ENCODE measurements at regions not wholly inside any gene's neighbourhood (a gene's known extent, or its start where the extent isn't known, plus 50 kb on each side); places are given as distances from the start of the nearest gene placed in this dataset.

GRCh38 chr10:70980687-70981086 is 92.3 kb upstream of the PCBD1 start (continued):
- TF ChIP-seq SRF (IDR thresholded peaks at IDR 0.05; ENCODE audit: low read depth) (no peak), FOSL1 (IDR thresholded peaks at IDR 0.05; ENCODE audit: low read depth) (no peak)

- POLR2A ChIA-PET, result no interaction called here
- TF ChIP-seq SP1 (IDR thresholded peaks at IDR 0.05; ENCODE audit: low read depth) (no peak), TCF7L2 (IDR thresholded peaks at IDR 0.05; ENCODE audit: borderline replicate concordance, extremely low read depth, insufficient read depth, insufficient read length) (no peak), RAD21 (IDR thresholded peaks at IDR 0.05; ENCODE audit: low read depth) (no peak), EGR1 (IDR thresholded peaks at IDR 0.05; ENCODE audit: low read depth) (no peak), CEBPB (IDR thresholded peaks at IDR 0.05; ENCODE audit: low read depth) (no peak), ZFX (IDR thresholded peaks at IDR 0.05) (no peak), SIN3A (IDR thresholded peaks at IDR 0.05; ENCODE audit: low read depth) (no peak), JUND (IDR thresholded peaks at IDR 0.05) (no peak), POLR2AphosphoS5 (IDR thresholded peaks at IDR 0.05; ENCODE audit: low read depth, low read length) (no peak), EZH2 (IDR thresholded peaks at IDR 0.05) (no peak), ZNF274 (IDR thresholded peaks at IDR 0.05; ENCODE audit: low read depth, low read length) (no peak), FOSL1 (IDR thresholded peaks at IDR 0.05; ENCODE audit: low read depth) (no peak), POLR2A (IDR thresholded peaks at IDR 0.05; ENCODE audit: borderline replicate concordance, extremely low read depth, insufficient read depth, insufficient read length) (no peak), ELF1 (IDR thresholded peaks at IDR 0.05; ENCODE audit: borderline replicate concordance, low read depth) (no peak)
- TF ChIP-seq, protein P1, sequence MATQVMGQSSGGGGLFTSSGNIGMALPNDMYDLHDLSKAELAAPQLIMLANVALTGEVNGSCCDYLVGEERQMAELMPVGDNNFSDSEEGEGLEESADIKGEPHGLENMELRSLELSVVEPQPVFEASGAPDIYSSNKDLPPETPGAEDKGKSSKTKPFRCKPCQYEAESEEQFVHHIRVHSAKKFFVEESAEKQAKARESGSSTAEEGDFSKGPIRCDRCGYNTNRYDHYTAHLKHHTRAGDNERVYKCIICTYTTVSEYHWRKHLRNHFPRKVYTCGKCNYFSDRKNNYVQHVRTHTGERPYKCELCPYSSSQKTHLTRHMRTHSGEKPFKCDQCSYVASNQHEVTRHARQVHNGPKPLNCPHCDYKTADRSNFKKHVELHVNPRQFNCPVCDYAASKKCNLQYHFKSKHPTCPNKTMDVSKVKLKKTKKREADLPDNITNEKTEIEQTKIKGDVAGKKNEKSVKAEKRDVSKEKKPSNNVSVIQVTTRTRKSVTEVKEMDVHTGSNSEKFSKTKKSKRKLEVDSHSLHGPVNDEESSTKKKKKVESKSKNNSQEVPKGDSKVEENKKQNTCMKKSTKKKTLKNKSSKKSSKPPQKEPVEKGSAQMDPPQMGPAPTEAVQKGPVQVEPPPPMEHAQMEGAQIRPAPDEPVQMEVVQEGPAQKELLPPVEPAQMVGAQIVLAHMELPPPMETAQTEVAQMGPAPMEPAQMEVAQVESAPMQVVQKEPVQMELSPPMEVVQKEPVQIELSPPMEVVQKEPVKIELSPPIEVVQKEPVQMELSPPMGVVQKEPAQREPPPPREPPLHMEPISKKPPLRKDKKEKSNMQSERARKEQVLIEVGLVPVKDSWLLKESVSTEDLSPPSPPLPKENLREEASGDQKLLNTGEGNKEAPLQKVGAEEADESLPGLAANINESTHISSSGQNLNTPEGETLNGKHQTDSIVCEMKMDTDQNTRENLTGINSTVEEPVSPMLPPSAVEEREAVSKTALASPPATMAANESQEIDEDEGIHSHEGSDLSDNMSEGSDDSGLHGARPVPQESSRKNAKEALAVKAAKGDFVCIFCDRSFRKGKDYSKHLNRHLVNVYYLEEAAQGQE (IDR thresholded peaks at IDR 0.05; ENCODE audit: low read depth), result no peak
- TF ChIP-seq, protein P2, sequence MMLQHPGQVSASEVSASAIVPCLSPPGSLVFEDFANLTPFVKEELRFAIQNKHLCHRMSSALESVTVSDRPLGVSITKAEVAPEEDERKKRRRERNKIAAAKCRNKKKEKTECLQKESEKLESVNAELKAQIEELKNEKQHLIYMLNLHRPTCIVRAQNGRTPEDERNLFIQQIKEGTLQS (IDR thresholded peaks at IDR 0.05), result no peak
- TF ChIP-seq, protein P3, sequence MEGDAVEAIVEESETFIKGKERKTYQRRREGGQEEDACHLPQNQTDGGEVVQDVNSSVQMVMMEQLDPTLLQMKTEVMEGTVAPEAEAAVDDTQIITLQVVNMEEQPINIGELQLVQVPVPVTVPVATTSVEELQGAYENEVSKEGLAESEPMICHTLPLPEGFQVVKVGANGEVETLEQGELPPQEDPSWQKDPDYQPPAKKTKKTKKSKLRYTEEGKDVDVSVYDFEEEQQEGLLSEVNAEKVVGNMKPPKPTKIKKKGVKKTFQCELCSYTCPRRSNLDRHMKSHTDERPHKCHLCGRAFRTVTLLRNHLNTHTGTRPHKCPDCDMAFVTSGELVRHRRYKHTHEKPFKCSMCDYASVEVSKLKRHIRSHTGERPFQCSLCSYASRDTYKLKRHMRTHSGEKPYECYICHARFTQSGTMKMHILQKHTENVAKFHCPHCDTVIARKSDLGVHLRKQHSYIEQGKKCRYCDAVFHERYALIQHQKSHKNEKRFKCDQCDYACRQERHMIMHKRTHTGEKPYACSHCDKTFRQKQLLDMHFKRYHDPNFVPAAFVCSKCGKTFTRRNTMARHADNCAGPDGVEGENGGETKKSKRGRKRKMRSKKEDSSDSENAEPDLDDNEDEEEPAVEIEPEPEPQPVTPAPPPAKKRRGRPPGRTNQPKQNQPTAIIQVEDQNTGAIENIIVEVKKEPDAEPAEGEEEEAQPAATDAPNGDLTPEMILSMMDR (IDR thresholded peaks at IDR 0.05 in 2 of 3, conservative IDR thresholded peaks at IDR 0.05 in 1 of 3; ENCODE audit: borderline replicate concordance in 1 of 3, insufficient read depth in 1 of 3, low read depth in 2 of 3, low read length in 2 of 3), result no peak
- TF ChIP-seq, protein P4, sequence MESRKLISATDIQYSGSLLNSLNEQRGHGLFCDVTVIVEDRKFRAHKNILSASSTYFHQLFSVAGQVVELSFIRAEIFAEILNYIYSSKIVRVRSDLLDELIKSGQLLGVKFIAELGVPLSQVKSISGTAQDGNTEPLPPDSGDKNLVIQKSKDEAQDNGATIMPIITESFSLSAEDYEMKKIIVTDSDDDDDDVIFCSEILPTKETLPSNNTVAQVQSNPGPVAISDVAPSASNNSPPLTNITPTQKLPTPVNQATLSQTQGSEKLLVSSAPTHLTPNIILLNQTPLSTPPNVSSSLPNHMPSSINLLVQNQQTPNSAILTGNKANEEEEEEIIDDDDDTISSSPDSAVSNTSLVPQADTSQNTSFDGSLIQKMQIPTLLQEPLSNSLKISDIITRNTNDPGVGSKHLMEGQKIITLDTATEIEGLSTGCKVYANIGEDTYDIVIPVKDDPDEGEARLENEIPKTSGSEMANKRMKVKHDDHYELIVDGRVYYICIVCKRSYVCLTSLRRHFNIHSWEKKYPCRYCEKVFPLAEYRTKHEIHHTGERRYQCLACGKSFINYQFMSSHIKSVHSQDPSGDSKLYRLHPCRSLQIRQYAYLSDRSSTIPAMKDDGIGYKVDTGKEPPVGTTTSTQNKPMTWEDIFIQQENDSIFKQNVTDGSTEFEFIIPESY (IDR thresholded peaks at IDR 0.05; ENCODE audit: extremely low read depth, insufficient replicate concordance, low read length), result no peak
- ATAC-seq (no peak), DNase-seq (ENCODE audit: low read depth, low spot score) (no peak)
- Histone ChIP-seq H4K20me1 (ENCODE audit: insufficient read depth) (no peaks in the 10 kb centered on the region), H3K27me3 (ENCODE audit: insufficient read depth, low read length) (no peaks in the 10 kb centered on the region), H3K36me3 (ENCODE audit: control insufficient read depth in 1 of 2, insufficient read depth in 2 of 2, low read length in 2 of 2) (no peaks in the 10 kb centered on the region), H3K4me1 (ENCODE audit: control insufficient read depth in 1 of 2, insufficient read depth in 2 of 2, low read length in 2 of 2) (no peaks in the 10 kb centered on the region), H3K4me3 (replicated peaks in 1 of 2; ENCODE audit: low read depth in 1 of 2, low read length in 2 of 2) (no peak overlapping the region), H2AFZ (ENCODE audit: low read depth, low read length, poor library complexity, severe bottlenecking) (no peak overlapping the region), H3K9me2 (ENCODE audit: insufficient read depth) (no peaks in the 10 kb centered on the region), H3K9ac (ENCODE audit: low read length) (no peak overlapping the region), H3K9me3 (ENCODE audit: control insufficient read depth in 1 of 2, insufficient read depth in 1 of 2, low read depth in 1 of 2, low read length in 2 of 2) (no peaks in the 10 kb centered on the region), H3K27ac (ENCODE audit: low read depth, low read length) (no peak overlapping the region), H3K79me2 (ENCODE audit: insufficient read depth, low read length) (no peaks in the 10 kb centered on the region), H3K4me2 (ENCODE audit: low read length) (no peak overlapping the region)
- RAD21 ChIA-PET (ENCODE audit: low non-redundant PET in 1 of 2, low total read pairs in 2 of 2, uncharacterized antibody in 2 of 2, unreplicated experiment in 2 of 2), result no interaction called here
- CTCF ChIA-PET, result no interaction called here
- intact Hi-C loops (cut with micrococcal nuclease), result no loop called here
- BruUV-seq (replicated peaks), result no TSS peak
Observed at GRCh38 chr10:70981171-70981836, 92.9 kb upstream of the PCBD1 start.

Measured in HCT116 (cell line).